ENCODE measurements at regions not wholly inside any gene's neighbourhood (a gene's known extent, or its start where the extent isn't known, plus 50 kb on each side); places are given as distances from the start of the nearest gene placed in this dataset.

GRCh38 chr17:77867308-77867781, 91.2 kb upstream of the TNRC6C start:
- DNase-seq, result no peak

- no peak for DNase-seq
Measured at GRCh38 chr17:77867976-77868713, 90.4 kb upstream of the TNRC6C start.

- no peak for DNase-seq
Measured at GRCh38 chr17:77869041-77869599, 89.4 kb upstream of the TNRC6C start.

- no peak for DNase-seq
Measured at GRCh38 chr17:77869665-77870132, 88.8 kb upstream of the TNRC6C start.

GRCh38 chr17:77872199-77872598, 86.3 kb upstream of the TNRC6C start:
- DNase-seq, result no peak

GRCh38 chr17:77872714-77873499, 85.6 kb upstream of the TNRC6C start:
- DNase-seq, result no peak

GRCh38 chr17:77873500-77874302, 84.8 kb upstream of the TNRC6C start:
- DNase-seq, result no peak

- DNase-seq, result no peak
Measured at GRCh38 chr17:77874303-77875050, 84.0 kb upstream of the TNRC6C start.

- DNase-seq, result no peak
Measured at GRCh38 chr17:77875051-77875780, 83.3 kb upstream of the TNRC6C start.

- DNase-seq, result no peak
Measured at GRCh38 chr17:77875881-77876509, 82.5 kb upstream of the TNRC6C start.

GRCh38 chr17:77877036-77877435, 81.5 kb upstream of the TNRC6C start:
- DNase-seq, result no peak

- DNase-seq, result no peak
Measured at GRCh38 chr17:77877646-77878355, 80.7 kb upstream of the TNRC6C start.

GRCh38 chr17:77879226-77879895, 79.1 kb upstream of the TNRC6C start:
- DNase-seq, result no peak

GRCh38 chr17:77879896-77880280, 78.6 kb upstream of the TNRC6C start:
- DNase-seq, result no peak

GRCh38 chr17:77880711-77881450, 77.6 kb upstream of the TNRC6C start:
- DNase-seq, result no peak

- DNase-seq, result peak; percentile 61
Measured at GRCh38 chr17:77881545-77881944, 77.0 kb upstream of the TNRC6C start.

- DNase-seq, result no peak
Measured at GRCh38 chr17:77882040-77882439, 76.5 kb upstream of the TNRC6C start.

Measured in renal pelvis (tissue), 1 donor.